ENCODE measurements at regions not wholly inside any gene's neighbourhood (a gene's known extent, or its start where the extent isn't known, plus 50 kb on each side); places are given as distances from the start of the nearest gene placed in this dataset.

DNA sequence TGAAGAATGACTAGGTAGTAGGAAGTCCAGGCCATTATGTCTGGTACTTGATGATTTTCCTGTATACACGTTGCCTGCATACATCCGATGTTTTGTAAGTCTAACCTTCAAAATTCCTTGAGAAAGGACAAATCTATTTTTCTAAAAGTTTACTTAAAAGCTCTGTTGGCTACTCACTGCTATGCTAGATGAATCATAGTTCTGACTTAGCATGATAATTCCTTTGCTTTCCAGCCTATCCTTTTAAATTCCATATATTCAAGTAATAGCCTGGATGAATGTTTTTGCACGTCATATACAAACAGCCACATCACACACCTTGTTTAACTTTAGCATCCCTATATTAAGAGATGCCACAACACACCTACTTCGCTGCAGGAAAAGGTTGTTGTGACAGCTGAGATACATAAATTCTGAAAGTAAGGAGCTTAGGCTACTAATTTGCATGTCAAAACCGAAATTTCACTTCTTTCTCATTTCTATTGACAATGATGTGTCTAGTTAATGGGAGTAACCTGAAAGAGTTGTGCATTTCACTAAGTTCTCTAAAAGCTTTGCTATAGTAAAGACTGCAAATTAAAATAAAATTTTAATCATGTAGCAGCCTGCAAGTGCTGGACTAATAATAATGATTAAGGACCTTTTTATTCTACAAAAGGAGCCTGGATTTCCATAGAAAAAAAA, 1116.4 kb downstream of the JRKL start:
- TF ChIP-seq, protein P1, sequence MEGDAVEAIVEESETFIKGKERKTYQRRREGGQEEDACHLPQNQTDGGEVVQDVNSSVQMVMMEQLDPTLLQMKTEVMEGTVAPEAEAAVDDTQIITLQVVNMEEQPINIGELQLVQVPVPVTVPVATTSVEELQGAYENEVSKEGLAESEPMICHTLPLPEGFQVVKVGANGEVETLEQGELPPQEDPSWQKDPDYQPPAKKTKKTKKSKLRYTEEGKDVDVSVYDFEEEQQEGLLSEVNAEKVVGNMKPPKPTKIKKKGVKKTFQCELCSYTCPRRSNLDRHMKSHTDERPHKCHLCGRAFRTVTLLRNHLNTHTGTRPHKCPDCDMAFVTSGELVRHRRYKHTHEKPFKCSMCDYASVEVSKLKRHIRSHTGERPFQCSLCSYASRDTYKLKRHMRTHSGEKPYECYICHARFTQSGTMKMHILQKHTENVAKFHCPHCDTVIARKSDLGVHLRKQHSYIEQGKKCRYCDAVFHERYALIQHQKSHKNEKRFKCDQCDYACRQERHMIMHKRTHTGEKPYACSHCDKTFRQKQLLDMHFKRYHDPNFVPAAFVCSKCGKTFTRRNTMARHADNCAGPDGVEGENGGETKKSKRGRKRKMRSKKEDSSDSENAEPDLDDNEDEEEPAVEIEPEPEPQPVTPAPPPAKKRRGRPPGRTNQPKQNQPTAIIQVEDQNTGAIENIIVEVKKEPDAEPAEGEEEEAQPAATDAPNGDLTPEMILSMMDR (conservative IDR thresholded peaks at IDR 0.05; ENCODE audit: low read depth, low read length), result no peak
- no peak for TF ChIP-seq EZH2 (IDR thresholded peaks at IDR 0.05; ENCODE audit: low read length, unreplicated experiment)
